PC-9 (cell line): ENCODE measurements at regions not wholly inside any gene's neighbourhood (a gene's known extent, or its start where the extent isn't known, plus 50 kb on each side); places are given as distances from the start of the nearest gene placed in this dataset.
A peak's percentile ranks its signal among the peaks of the same experiment; 100 is the strongest.
"Not testable (repeated sequence)": the region's sequence is repeated elsewhere in the genome, so short reads cannot be mapped to it uniquely, and the experiment has no call there.

Experiments used
- BruUV-seq: library from RNA; stranded (reverse); fragments of 400-500 nt; replicated peaks from 2 replicates; lab custom pipeline; 2021; lab: Mats Ljungman, UMichigan
- CTCF ChIA-PET: fragments of 300-600 bp; sonication (Branson Sonifier 250); formaldehyde crosslinking; loops from one replicate; lab custom pipeline; 2022; ENCODE audit warnings: antibody characterized with exemption; lab: Charles Lee
- POLR2A ChIA-PET: fragments of 300-600 bp; sonication (Branson Sonifier 250); formaldehyde crosslinking; loops from one replicate; lab custom pipeline; 2022; ENCODE audit warnings: antibody characterized with exemption; ENCODE audit not compliant: unreplicated experiment; lab: Charles Lee
- DNase-seq, 2 experiments: peaks; one replicate each; pipeline versions ENCODE4 v3.0.0 to v3.0.0-alpha.2; 2015 to 2022; ENCODE audit warnings: mixed read lengths in 1 of 2
- H2AFZ ChIP-seq: fragments of 200-600 bp; sonication (generic); 2 replicates; pipeline ENCODE4 v1.8.1; 2017; ENCODE audit warnings: antibody characterized with exemption
- H3F3A ChIP-seq: fragments of 200-600 bp; sonication (generic); 2 replicates; pipeline ENCODE4 v1.8.1; 2017; ENCODE audit warnings: antibody characterized with exemption, mild to moderate bottlenecking, low read depth; ENCODE audit not compliant: insufficient read depth
- H3K27ac ChIP-seq: fragments of 200-600 bp; sonication (generic); 2 replicates; pipeline ENCODE4 v1.6.1; 2016; ENCODE audit warnings: mixed run types
- H3K27me3 ChIP-seq: fragments of 200-600 bp; sonication (generic); 2 replicates; pipeline ENCODE4 v1.6.1; 2016; ENCODE audit warnings: low read depth, mixed run types; ENCODE audit not compliant: insufficient read depth
- H3K36me3 ChIP-seq: fragments of 200-600 bp; sonication (generic); 2 replicates; pipeline ENCODE4 v1.6.1; 2016; ENCODE audit warnings: low read depth, mixed run types
- H3K4me1 ChIP-seq: fragments of 200-600 bp; sonication (generic); replicated peaks from 2 replicates; pipeline ENCODE4 v1.6.1; 2016; ENCODE audit warnings: mixed run types; ENCODE audit not compliant: insufficient read depth
- H3K4me2 ChIP-seq: fragments of 200-600 bp; sonication (generic); 2 replicates; pipeline ENCODE4 v1.6.1; 2017; ENCODE audit warnings: mixed run types
- H3K4me3 ChIP-seq: fragments of 200-600 bp; sonication (generic); 2 replicates; pipeline ENCODE4 v1.6.1; 2016; ENCODE audit warnings: mixed run types
- H3K79me2 ChIP-seq: fragments of 200-600 bp; sonication (generic); 2 replicates; pipeline ENCODE4 v1.6.1; 2017; ENCODE audit warnings: low read depth, mixed run types
- H3K9me2 ChIP-seq: fragments of 200-600 bp; sonication (generic); 2 replicates; pipeline ENCODE4 v1.8.1; 2017; ENCODE audit warnings: mild to moderate bottlenecking; ENCODE audit not compliant: insufficient read depth
- H3K9me3 ChIP-seq: fragments of 200-600 bp; sonication (generic); 2 replicates; pipeline ENCODE4 v1.8.1; 2016; ENCODE audit warnings: low read depth; ENCODE audit not compliant: insufficient read depth
- H4K20me1 ChIP-seq: fragments of 200-600 bp; sonication (generic); 2 replicates; pipeline ENCODE4 v1.8.1; 2017; ENCODE audit not compliant: insufficient read depth
- EZH2 ChIP-seq: fragments of 200-600 bp; sonication (generic); IDR thresholded peaks from 2 replicates; pipeline ENCODE4 v1.8.0; 2017; ENCODE audit warnings: antibody characterized with exemption, low read depth
- intact Hi-C: fragments of 100-400 bp; cut with micrococcal nuclease; formaldehyde crosslinking; loops from one replicate; pipeline ENCODE4 v1.10.0; 2022; ENCODE audit not compliant: unreplicated experiment
- TF ChIP-seq, protein P1 (sequence below): fragments of 200-600 bp; sonication (generic); conservative IDR thresholded peaks from 2 replicates; pipeline ENCODE4 v1.6.1; 2017; ENCODE audit warnings: mixed run types, antibody characterized with exemption, mild to moderate bottlenecking, moderate library complexity

DNA sequence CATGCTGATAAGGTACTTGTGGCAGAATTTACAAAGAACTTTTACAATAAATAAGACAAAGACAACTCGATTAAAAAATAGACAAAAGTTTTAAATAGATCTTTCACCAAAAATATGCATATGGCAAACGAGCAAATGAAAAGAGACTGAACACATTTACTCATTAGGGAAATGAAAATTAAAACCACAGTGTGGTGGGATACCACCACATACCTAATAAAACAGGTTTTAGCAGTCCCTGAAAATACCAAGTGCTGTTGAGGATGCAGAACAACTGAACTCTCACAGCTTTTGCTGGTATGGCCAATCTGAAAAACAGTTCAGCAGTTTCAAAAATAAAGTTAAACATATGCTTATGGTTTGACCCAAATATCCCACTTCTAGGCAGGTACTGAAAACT is 205.4 kb upstream of the ADO start:
- Histone ChIP-seq H3K27ac (no peak overlapping the region), H3K27me3 (no peaks in the 10 kb centered on the region), H3K36me3 (no peaks in the 10 kb centered on the region), H3K9me2 (no peaks in the 10 kb centered on the region), H3K4me3 (no peak overlapping the region), H3F3A (no peaks in the 10 kb centered on the region), H4K20me1 (no peaks in the 10 kb centered on the region), H2AFZ (no peak overlapping the region), H3K79me2 (no peaks in the 10 kb centered on the region), H3K4me1 (no peaks in the 10 kb centered on the region), H3K9me3 (no peaks in the 10 kb centered on the region), H3K4me2 (no peak overlapping the region)
- BruUV-seq, result no TSS peak
- ChIA-PET CTCF (no interaction called here), POLR2A (no interaction called here)
- intact Hi-C loops, result loop anchor here (10.0 kb wide), 2 partner anchors 216 to 1166 kb away; partner anchors contain the start of gene EGR2
- no peak for TF ChIP-seq EZH2
- TF ChIP-seq, protein P1, sequence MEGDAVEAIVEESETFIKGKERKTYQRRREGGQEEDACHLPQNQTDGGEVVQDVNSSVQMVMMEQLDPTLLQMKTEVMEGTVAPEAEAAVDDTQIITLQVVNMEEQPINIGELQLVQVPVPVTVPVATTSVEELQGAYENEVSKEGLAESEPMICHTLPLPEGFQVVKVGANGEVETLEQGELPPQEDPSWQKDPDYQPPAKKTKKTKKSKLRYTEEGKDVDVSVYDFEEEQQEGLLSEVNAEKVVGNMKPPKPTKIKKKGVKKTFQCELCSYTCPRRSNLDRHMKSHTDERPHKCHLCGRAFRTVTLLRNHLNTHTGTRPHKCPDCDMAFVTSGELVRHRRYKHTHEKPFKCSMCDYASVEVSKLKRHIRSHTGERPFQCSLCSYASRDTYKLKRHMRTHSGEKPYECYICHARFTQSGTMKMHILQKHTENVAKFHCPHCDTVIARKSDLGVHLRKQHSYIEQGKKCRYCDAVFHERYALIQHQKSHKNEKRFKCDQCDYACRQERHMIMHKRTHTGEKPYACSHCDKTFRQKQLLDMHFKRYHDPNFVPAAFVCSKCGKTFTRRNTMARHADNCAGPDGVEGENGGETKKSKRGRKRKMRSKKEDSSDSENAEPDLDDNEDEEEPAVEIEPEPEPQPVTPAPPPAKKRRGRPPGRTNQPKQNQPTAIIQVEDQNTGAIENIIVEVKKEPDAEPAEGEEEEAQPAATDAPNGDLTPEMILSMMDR, result no peak
- DNase-seq, result no peak

DNA sequence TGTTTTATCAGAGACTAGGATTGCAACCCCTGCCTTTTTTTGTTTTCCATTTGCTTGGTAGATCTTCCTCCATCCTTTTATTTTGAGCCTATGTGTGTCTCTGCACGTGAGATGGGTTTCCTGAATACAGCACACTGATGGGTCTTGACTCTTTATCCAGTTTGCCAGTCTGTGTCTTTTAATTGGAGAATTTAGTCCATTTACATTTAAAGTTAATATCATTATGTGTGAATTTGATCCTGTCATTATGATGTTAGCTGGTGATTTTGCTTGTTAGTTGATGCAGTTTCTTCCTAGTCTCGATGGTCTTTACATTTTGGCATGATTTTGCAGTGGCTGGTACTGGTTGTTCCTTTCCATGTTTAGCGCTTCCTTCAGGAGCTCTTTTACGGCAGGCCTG is 198.0 kb upstream of the ADO start:
- H4K20me1 ChIP-seq, CTCF ChIA-PET, DNase-seq, H3K27me3 ChIP-seq, BruUV-seq, H3K4me1 ChIP-seq, H3K27ac ChIP-seq, H2AFZ ChIP-seq, H3K36me3 ChIP-seq, H3K4me2 ChIP-seq, H3K9me2 ChIP-seq, intact Hi-C loops, POLR2A ChIA-PET, H3K4me3 ChIP-seq, H3K9me3 ChIP-seq, H3K79me2 ChIP-seq, H3F3A ChIP-seq: not testable (repeated sequence)

DNA sequence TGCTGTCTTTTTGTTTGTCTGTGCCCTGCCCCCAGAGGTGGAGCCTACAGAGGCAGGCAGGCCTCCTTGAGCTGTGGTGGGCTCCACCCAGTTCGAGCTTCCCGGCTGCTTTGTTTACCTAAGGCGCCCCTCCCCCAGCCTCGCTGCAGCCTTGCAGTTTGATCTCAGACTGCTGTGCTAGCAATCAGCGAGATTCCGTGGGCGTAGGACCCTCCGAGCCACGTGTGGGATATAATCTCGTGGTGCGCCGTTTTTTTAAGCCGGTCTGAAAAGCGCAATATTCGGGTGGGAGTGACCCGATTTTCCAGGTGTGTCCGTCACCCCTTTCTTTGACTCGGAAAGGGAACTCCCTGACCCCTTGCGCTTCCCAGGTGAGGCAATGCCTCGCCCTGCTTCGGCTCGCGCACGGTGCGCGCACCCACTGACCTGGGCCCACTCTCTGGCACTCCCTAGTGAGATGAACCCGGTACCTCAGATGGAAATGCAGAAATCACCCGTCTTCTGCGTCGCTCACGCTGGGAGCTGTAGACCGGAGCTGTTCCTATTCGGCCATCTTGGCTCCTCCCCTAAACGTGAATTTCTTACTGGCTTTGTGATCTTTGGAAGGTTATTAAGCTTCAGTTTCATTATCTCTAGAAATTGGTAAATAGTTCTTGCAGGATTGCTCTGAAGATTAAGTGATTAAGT is 196.2 kb upstream of the ADO start:
- CTCF ChIA-PET, BruUV-seq, H3K79me2 ChIP-seq, H2AFZ ChIP-seq, H3K4me3 ChIP-seq, H3K9me3 ChIP-seq, H3K27ac ChIP-seq, H3K9me2 ChIP-seq, DNase-seq, H4K20me1 ChIP-seq, H3F3A ChIP-seq, intact Hi-C loops, H3K27me3 ChIP-seq, H3K4me2 ChIP-seq, POLR2A ChIA-PET, H3K4me1 ChIP-seq, H3K36me3 ChIP-seq: not testable (repeated sequence)

DNA sequence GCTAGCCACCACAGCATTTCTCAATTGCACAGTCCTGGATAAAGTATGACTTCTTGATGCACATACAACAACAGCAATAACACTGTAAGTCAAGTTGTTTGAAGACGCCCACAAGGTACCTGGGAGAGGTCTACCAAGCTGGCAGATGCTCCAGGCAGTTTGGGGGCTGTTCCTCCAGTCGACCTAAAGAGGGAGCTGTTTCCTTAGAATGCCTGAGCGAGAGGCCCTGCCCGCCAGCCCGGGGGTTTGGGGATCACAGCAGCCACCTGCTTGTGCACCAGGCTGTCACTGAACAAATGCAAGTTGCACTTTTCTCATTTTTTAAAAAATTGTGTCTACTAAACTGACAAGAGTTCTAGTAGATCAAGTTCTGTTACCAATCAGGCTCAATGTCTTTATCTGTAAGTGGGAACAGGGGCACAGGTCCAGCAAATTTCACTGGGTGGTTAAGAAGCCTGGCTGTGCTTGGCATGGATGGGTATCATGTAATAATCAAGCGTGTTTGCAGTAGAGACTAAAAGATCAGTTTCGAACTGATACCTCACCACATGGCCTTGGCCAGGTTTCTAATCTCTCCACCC is 193.8 kb upstream of the ADO start:
- H3K4me2 ChIP-seq, result no peak overlapping the region
- H4K20me1 ChIP-seq, result no peaks in the 10 kb centered on the region
- no peak overlapping the region for H3K27ac ChIP-seq
- no peaks in the 10 kb centered on the region for H3K4me1 ChIP-seq
- TF ChIP-seq, protein P1, result peak; percentile 82
- no peak for TF ChIP-seq EZH2
- CTCF ChIA-PET, result no interaction called here
- no peaks in the 10 kb centered on the region for H3F3A ChIP-seq
- POLR2A ChIA-PET, result no interaction called here
- no peaks in the 10 kb centered on the region for H3K36me3 ChIP-seq
- H3K27me3 ChIP-seq, result no peaks in the 10 kb centered on the region
- no peaks in the 10 kb centered on the region for H3K9me3 ChIP-seq
- BruUV-seq, result no TSS peak
- no peak overlapping the region for H2AFZ ChIP-seq
- DNase-seq, result peak in 1 of 2 experiments; percentile 22
- H3K9me2 ChIP-seq, result no peaks in the 10 kb centered on the region
- H3K79me2 ChIP-seq, result no peaks in the 10 kb centered on the region
- H3K4me3 ChIP-seq, result no peak overlapping the region
- intact Hi-C loops, result loop anchor here (5.0 kb wide), 1 partner anchor 547 kb away; no protein-coding TSS in a partner anchor
